H1 (cell line): ENCODE measurements at regions not wholly inside any gene's neighbourhood (a gene's known extent, or its start where the extent isn't known, plus 50 kb on each side); places are given as distances from the start of the nearest gene placed in this dataset.

Source experiments
- CTCF ChIA-PET: fragments of 300-600 bp; sonication (Branson Sonifier 250); formaldehyde crosslinking; loops from one replicate; lab custom pipeline; 2021; ENCODE audit not compliant: partially characterized antibody; lab: Charles Lee
- POLR2A ChIA-PET: fragments of 300-600 bp; sonication (Branson Sonifier 250); formaldehyde crosslinking; loops from one replicate; lab custom pipeline; 2021; ENCODE audit warnings: inconsistent platforms; ENCODE audit not compliant: partially characterized antibody; lab: Charles Lee
- DNase-seq, 2 experiments: peaks; one replicate each; pipeline versions ENCODE4 v3.0.0 to v3.0.0-alpha.2; 2010 to 2022; ENCODE audit warnings: low spot score in 2 of 2, low read depth in 1 of 2, mixed read lengths in 1 of 2
- FAIRE-seq: peaks from 2 replicates; lab custom pipeline; 2011; peaks lifted over from hg19 to GRCh38; lab: Jason Lieb, UNC
- H2AFZ ChIP-seq: 2 replicates; pipeline ENCODE4 v1.8.1; 2012; ENCODE audit warnings: low read length, inconsistent platforms
- H2AK5ac ChIP-seq: 2 replicates; pipeline ENCODE4 v1.6.1; 2013; ENCODE audit warnings: low read depth, low read length
- H2BK120ac ChIP-seq: replicated peaks from 2 replicates; pipeline ENCODE3; 2013; ENCODE audit warnings: low read depth, low read length, inconsistent platforms
- H2BK12ac ChIP-seq: 2 replicates; pipeline ENCODE4 v1.6.1; 2013; ENCODE audit warnings: low read depth, low read length
- H2BK15ac ChIP-seq: 2 replicates; pipeline ENCODE4 v1.6.1; 2013; ENCODE audit warnings: low read length
- H2BK20ac ChIP-seq: 2 replicates; pipeline ENCODE4 v1.6.1; 2013; ENCODE audit warnings: low read length
- H2BK5ac ChIP-seq: 2 replicates; pipeline ENCODE4 v1.6.1; 2013; ENCODE audit warnings: low read depth, low read length
- H3K14ac ChIP-seq: 2 replicates; pipeline ENCODE4 v1.6.1; 2013; ENCODE audit warnings: inconsistent platforms; ENCODE audit not compliant: insufficient read length
- H3K18ac ChIP-seq: 2 replicates; pipeline ENCODE4 v1.6.1; 2013; ENCODE audit warnings: low read length; ENCODE audit errors: extremely low read depth
- H3K23ac ChIP-seq: 2 replicates; pipeline ENCODE4 v1.6.1; 2013; ENCODE audit warnings: inconsistent platforms; ENCODE audit not compliant: insufficient read length
- H3K23me2 ChIP-seq: 2 replicates; pipeline ENCODE4 v1.6.1; 2013; ENCODE audit warnings: low read depth, low read length
- H3K27ac ChIP-seq: 2 replicates; pipeline ENCODE4 v1.6.1; 2011; ENCODE audit warnings: low read depth, low read length, inconsistent platforms
- H3K27me3 ChIP-seq, 4 experiments: replicated peaks in 1 of 4; 1 replicate in 1 of 4; 2 replicates in 3 of 4; pipeline versions ENCODE4 v1.6.1 to v1.8.1; 2011 to 2013; ENCODE audit warnings: low read length in 3 of 4, mild to moderate bottlenecking in 3 of 4, inconsistent platforms in 2 of 4, mixed read lengths in 2 of 4, moderate library complexity in 1 of 4; ENCODE audit not compliant: control insufficient read depth in 3 of 4, insufficient read depth in 3 of 4; ENCODE audit errors: extremely low read depth in 1 of 4
- H3K36me3 ChIP-seq, 4 experiments: 2 replicates each; pipeline versions ENCODE4 v1.6.1 to v1.8.1; 2011 to 2013; ENCODE audit warnings: mild to moderate bottlenecking in 4 of 4, low read length in 3 of 4, moderate library complexity in 2 of 4, control low read depth in 1 of 4, inconsistent platforms in 1 of 4; ENCODE audit not compliant: insufficient read depth in 4 of 4, control insufficient read depth in 2 of 4
- H3K4ac ChIP-seq: replicated peaks from 2 replicates; pipeline ENCODE3; 2013; ENCODE audit warnings: low read length, low read depth, mixed read lengths, inconsistent platforms; ENCODE audit not compliant: insufficient read length
- H3K4me1 ChIP-seq, 4 experiments: replicated peaks in 1 of 4; 1 replicate in 1 of 4; 2 replicates in 3 of 4; pipeline versions ENCODE4 v1.6.1 to v1.8.1; 2011 to 2013; ENCODE audit warnings: low read length in 3 of 4, inconsistent platforms in 2 of 4, mixed read lengths in 1 of 4; ENCODE audit not compliant: insufficient read depth in 4 of 4, control insufficient read depth in 3 of 4
- H3K4me2 ChIP-seq, 2 experiments: 2 replicates each; pipeline versions ENCODE4 v1.6.1 to v1.8.1; 2011 to 2013; ENCODE audit warnings: low read depth in 2 of 2, low read length in 2 of 2, control low read depth in 1 of 2, inconsistent platforms in 1 of 2, mild to moderate bottlenecking in 1 of 2; ENCODE audit not compliant: insufficient read depth in 1 of 2
- H3K4me3 ChIP-seq, 4 experiments: fragments of 200-600, 300-600 bp in 1 of 4; sonication (generic), shearing (Covaris generic), sonication (Bioruptor Twin) in 1 of 4; 2 replicates each; pipeline versions ENCODE4 v1.5.1 to v1.8.1; 2011 to 2016; ENCODE audit warnings: low read length in 4 of 4, low read depth in 3 of 4, control low read depth in 2 of 4, inconsistent platforms in 2 of 4, mild to moderate bottlenecking in 2 of 4, mixed read lengths in 1 of 4, moderate library complexity in 1 of 4; ENCODE audit not compliant: insufficient read depth in 2 of 4; ENCODE audit errors: extremely low read depth in 1 of 4
- H3K56ac ChIP-seq: replicated peaks from 2 replicates; pipeline ENCODE3; 2013; ENCODE audit warnings: low read depth, mild to moderate bottlenecking, mixed read lengths, low read length, inconsistent platforms; ENCODE audit not compliant: insufficient read length
- H3K79me1 ChIP-seq: 2 replicates; pipeline ENCODE4 v1.6.1; 2013; ENCODE audit warnings: low read depth, low read length, control low read depth
- H3K79me2 ChIP-seq, 2 experiments: 2 replicates each; pipeline versions ENCODE4 v1.6.1 to v1.8.1; 2012 to 2013; ENCODE audit warnings: low read length in 2 of 2, mild to moderate bottlenecking in 2 of 2, inconsistent platforms in 1 of 2; ENCODE audit not compliant: insufficient read depth in 2 of 2, control insufficient read depth in 1 of 2
- H3K9ac ChIP-seq, 4 experiments: replicated peaks in 1 of 4; 1 replicate in 1 of 4; 2 replicates in 3 of 4; pipeline versions ENCODE4 v1.6.1 to v1.8.1; 2011 to 2013; ENCODE audit warnings: low read depth in 3 of 4, low read length in 3 of 4, control low read depth in 2 of 4, mild to moderate bottlenecking in 2 of 4, moderate library complexity in 2 of 4, inconsistent platforms in 1 of 4; ENCODE audit errors: extremely low read depth in 1 of 4
- H3K9me3 ChIP-seq, 2 experiments: 2 replicates each; pipeline versions ENCODE4 v1.6.1 to v1.8.1; 2012 to 2013; ENCODE audit warnings: mild to moderate bottlenecking in 2 of 2, moderate library complexity in 2 of 2, control low read depth in 1 of 2, inconsistent platforms in 1 of 2, low read depth in 1 of 2, low read length in 1 of 2, mixed read lengths in 1 of 2; ENCODE audit not compliant: insufficient read depth in 2 of 2
- H4K20me1 ChIP-seq, 2 experiments: replicated peaks in 1 of 2; 2 replicates each; pipeline versions ENCODE3 to v1.8.1; 2011 to 2013; ENCODE audit warnings: inconsistent platforms in 2 of 2, low read length in 2 of 2, mild to moderate bottlenecking in 1 of 2; ENCODE audit not compliant: insufficient read depth in 2 of 2, control insufficient read depth in 1 of 2
- H4K5ac ChIP-seq: 2 replicates; pipeline ENCODE4 v1.6.1; 2013; ENCODE audit warnings: low read length, low read depth, mixed read lengths, inconsistent platforms; ENCODE audit not compliant: insufficient read length
- H4K8ac ChIP-seq: 2 replicates; pipeline ENCODE4 v1.8.0; 2013; ENCODE audit warnings: mild to moderate bottlenecking, moderate library complexity, low read length, inconsistent platforms; ENCODE audit not compliant: insufficient read depth; ENCODE audit errors: extremely low read depth
- H4K91ac ChIP-seq: replicated peaks from 2 replicates; pipeline ENCODE3; 2013; ENCODE audit warnings: low read length, mixed read lengths, inconsistent platforms; ENCODE audit not compliant: insufficient read length
- CHD2 ChIP-seq: IDR thresholded peaks from 2 replicates; pipeline ENCODE4 v1.6.1; 2012; ENCODE audit warnings: low read length, improper control_type of control experiment
- EZH2 ChIP-seq: fragments of 200-600 bp; sonication (generic); IDR thresholded peaks from 2 replicates; pipeline ENCODE4 v1.7.1; 2012; ENCODE audit warnings: low read depth, mild to moderate bottlenecking, moderate library complexity, low read length, inconsistent platforms; ENCODE audit not compliant: severe bottlenecking
- KDM4A ChIP-seq: IDR thresholded peaks from one replicate; pipeline ENCODE4 v1.7.1; 2012; ENCODE audit warnings: low read depth, mild to moderate bottlenecking, moderate library complexity, low read length, inconsistent platforms; ENCODE audit not compliant: severe bottlenecking
- PHF8 ChIP-seq: fragments of 200-600 bp; sonication (generic); conservative IDR thresholded peaks from 2 replicates; pipeline ENCODE4 v1.7.1; 2012; ENCODE audit warnings: low read depth, mild to moderate bottlenecking, inconsistent platforms, low read length, moderate library complexity
- TCF12 ChIP-seq: IDR thresholded peaks from 2 replicates; pipeline ENCODE4 v1.6.1; 2011; ENCODE audit warnings: low read depth, mild to moderate bottlenecking, low read length
- WGBS, 2 experiments: shearing (Covaris generic) in 1 of 2; methylation state at CpG; one replicate each; pipeline versions ENCODE4 v1.1.6 to v1.1.7; 2013 to 2015; ENCODE audit warnings: low lambda C conversion rate in 2 of 2, mixed read lengths in 2 of 2, inconsistent platforms in 1 of 2, low coverage in 1 of 2, missing lambda C conversion rate in 1 of 2; ENCODE audit not compliant: insufficient replicate concordance in 2 of 2, insufficient coverage in 1 of 2, insufficient read length in 1 of 2; ENCODE audit errors: extremely low coverage in 1 of 2, missing lambda C conversion rate in 1 of 2; 5-methylcytosine and 5-hydroxymethylcytosine counted together

DNA sequence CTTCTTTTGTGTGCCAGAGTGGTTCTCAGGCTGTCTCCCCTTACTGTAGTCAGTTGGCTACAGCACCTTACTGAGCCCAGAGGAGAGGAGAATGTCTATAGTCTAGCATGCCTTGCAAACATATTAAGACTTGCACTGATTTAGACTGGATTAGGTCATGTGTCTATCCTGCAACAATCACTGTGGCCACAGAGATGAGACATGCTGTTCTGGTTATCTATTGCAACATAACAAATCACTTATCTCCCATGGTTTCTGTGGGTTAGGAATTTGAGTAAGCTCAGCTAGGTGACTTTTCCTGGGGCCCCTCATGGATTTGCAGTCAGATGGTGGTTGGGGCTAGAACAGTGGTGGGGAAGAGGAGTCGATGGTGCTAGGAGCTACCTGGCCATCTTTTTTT, 261.3 kb downstream of the SOD2 start:
- H2BK15ac ChIP-seq: no peak overlapping the region
- H2BK12ac ChIP-seq: no peak overlapping the region
- no peaks in the 10 kb centered on the region for H3K36me3 ChIP-seq
- H2BK5ac ChIP-seq: no peak overlapping the region
- H3K4ac ChIP-seq: no peak overlapping the region
- no peaks in the 10 kb centered on the region for H3K4me1 ChIP-seq
- 73% methylated on average over 1 of the region's 1 CpG; no CpG with 5 or more reads in 1 of the 2 experiments for WGBS, 2 experiments
- H2BK20ac ChIP-seq: no peak overlapping the region
- no peak overlapping the region for H2BK120ac ChIP-seq
- FAIRE-seq (no peak), DNase-seq (no peak)
- no peak overlapping the region for H3K27ac ChIP-seq
- no peak overlapping the region for H3K4me3 ChIP-seq
- no peak overlapping the region for H2AK5ac ChIP-seq
- no peak for TF ChIP-seq PHF8
- TF ChIP-seq TCF12: no peak
- TF ChIP-seq KDM4A: no peak
- TF ChIP-seq EZH2: no peak
- TF ChIP-seq CHD2: no peak
- H3K56ac ChIP-seq: no peak overlapping the region
- no peak overlapping the region for H3K9ac ChIP-seq
- no peak overlapping the region for H3K23ac ChIP-seq
- H3K79me1 ChIP-seq: no peaks in the 10 kb centered on the region
- H4K5ac ChIP-seq: no peak overlapping the region
- no peak overlapping the region for H4K8ac ChIP-seq
- H3K9me3 ChIP-seq: peaks cover 73 to 91% of the 10 kb centered on the region in 2 experiments
- no peaks in the 10 kb centered on the region for H4K20me1 ChIP-seq
- H3K18ac ChIP-seq: no peak overlapping the region
- H4K91ac ChIP-seq: no peak overlapping the region
- no peaks in the 10 kb centered on the region for H3K79me2 ChIP-seq
- H2AFZ ChIP-seq: no peak overlapping the region
- H3K23me2 ChIP-seq: no peaks in the 10 kb centered on the region
- ChIA-PET POLR2A (no interaction called here), CTCF (no interaction called here)
- H3K4me2 ChIP-seq: no peak overlapping the region
- no peak overlapping the region for H3K14ac ChIP-seq
- H3K27me3 ChIP-seq: peaks cover 0 to 3% (median 0%) of the 10 kb centered on the region in 4 experiments; a peak in 1 of 7 replicates
